Neuronal stem cell (in vitro differentiated cells): ENCODE measurements at regions not wholly inside any gene's neighbourhood (a gene's known extent, or its start where the extent isn't known, plus 50 kb on each side); places are given as distances from the start of the nearest gene placed in this dataset.
A peak's percentile ranks its signal among the peaks of the same experiment; 100 is the strongest.

Source experiments
- DNase-seq: peaks from one replicate; pipeline ENCODE4 v3.0.0-alpha.2; 2013; ENCODE audit warnings: low spot score
- H2AFZ ChIP-seq: one replicate; pipeline ENCODE4 v1.6.1; 2013; ENCODE audit warnings: mild to moderate bottlenecking, low read length, inconsistent platforms
- H2AK5ac ChIP-seq: 2 replicates; pipeline ENCODE4 v1.6.1; 2013; ENCODE audit warnings: low read depth, mild to moderate bottlenecking, inconsistent platforms, low read length, moderate library complexity, mixed read lengths
- H2BK120ac ChIP-seq: 2 replicates; pipeline ENCODE4 v1.6.1; 2013; ENCODE audit warnings: low read depth, mild to moderate bottlenecking, inconsistent platforms, low read length, moderate library complexity, mixed read lengths
- H2BK12ac ChIP-seq: one replicate; pipeline ENCODE4 v1.6.1; 2013; ENCODE audit warnings: low read length, inconsistent platforms
- H2BK15ac ChIP-seq: 2 replicates; pipeline ENCODE4 v1.6.1; 2013; ENCODE audit warnings: mild to moderate bottlenecking, low read length, inconsistent platforms, mixed read lengths
- H2BK5ac ChIP-seq: one replicate; pipeline ENCODE4 v1.6.1; 2013; ENCODE audit warnings: inconsistent platforms, mild to moderate bottlenecking, low read length, moderate library complexity
- H3K14ac ChIP-seq: one replicate; pipeline ENCODE4 v1.6.1; 2013; ENCODE audit warnings: low read length, inconsistent platforms
- H3K18ac ChIP-seq: 2 replicates; pipeline ENCODE4 v1.6.1; 2013; ENCODE audit warnings: low read length, inconsistent platforms
- H3K23ac ChIP-seq: 2 replicates; pipeline ENCODE4 v1.6.1; 2013; ENCODE audit warnings: low read depth, mild to moderate bottlenecking, mixed read lengths, low read length, inconsistent platforms; ENCODE audit not compliant: poor library complexity
- H3K27ac ChIP-seq: replicated peaks from 3 replicates; pipeline ENCODE4 v1.5.1; 2013; ENCODE audit warnings: low read length, inconsistent platforms
- H3K27me3 ChIP-seq, 3 experiments: 2 replicates each; pipeline ENCODE4 v1.6.1; 2013; ENCODE audit warnings: low read length in 3 of 3, mild to moderate bottlenecking in 2 of 3, inconsistent platforms in 1 of 3, low read depth in 1 of 3, mixed read lengths in 1 of 3, moderate library complexity in 1 of 3; ENCODE audit not compliant: control insufficient read depth in 3 of 3, insufficient read depth in 3 of 3
- H3K36me3 ChIP-seq, 2 donors: replicated peaks in 1 of 2; 2 replicates each; pipeline ENCODE4 v1.6.1; 2013; ENCODE audit warnings: low read length in 2 of 2; ENCODE audit not compliant: control insufficient read depth in 2 of 2, insufficient read depth in 2 of 2
- H3K4ac ChIP-seq: 2 replicates; pipeline ENCODE4 v1.6.1; 2013; ENCODE audit warnings: inconsistent platforms, mild to moderate bottlenecking, low read length, moderate library complexity
- H3K4me1 ChIP-seq, 2 donors: 1 replicate in 1 of 2; 2 replicates in 1 of 2; pipeline ENCODE4 v1.6.1; 2013; ENCODE audit warnings: low read length in 2 of 2, low read depth in 1 of 2; ENCODE audit not compliant: control insufficient read depth in 2 of 2, insufficient read depth in 1 of 2
- H3K4me2 ChIP-seq: one replicate; pipeline ENCODE4 v1.6.1; 2013; ENCODE audit warnings: mild to moderate bottlenecking, low read length, inconsistent platforms; ENCODE audit not compliant: insufficient read depth, poor library complexity, severe bottlenecking
- H3K4me3 ChIP-seq, 2 donors: 2 replicates each; pipeline ENCODE4 v1.5.1; 2013; ENCODE audit warnings: low read length in 2 of 2, mild to moderate bottlenecking in 2 of 2, inconsistent platforms in 1 of 2, moderate library complexity in 1 of 2
- H3K79me1 ChIP-seq: one replicate; pipeline ENCODE4 v1.6.1; 2013; ENCODE audit warnings: low read depth, mild to moderate bottlenecking, inconsistent platforms, low read length, moderate library complexity
- H3K9ac ChIP-seq: one replicate; pipeline ENCODE4 v1.6.1; 2013; ENCODE audit warnings: mild to moderate bottlenecking, low read depth, low read length, inconsistent platforms; ENCODE audit not compliant: poor library complexity
- H3K9me3 ChIP-seq, 2 donors: replicated peaks in 1 of 2; 2 replicates each; pipeline versions ENCODE3 to v1.6.1; 2013; ENCODE audit warnings: low read length in 2 of 2, mild to moderate bottlenecking in 2 of 2, inconsistent platforms in 1 of 2, low read depth in 1 of 2, mixed read lengths in 1 of 2, moderate library complexity in 1 of 2; ENCODE audit not compliant: control insufficient read depth in 2 of 2, insufficient read depth in 1 of 2
- H4K8ac ChIP-seq: one replicate; pipeline ENCODE4 v1.6.1; 2013; ENCODE audit warnings: low read depth, mild to moderate bottlenecking, inconsistent platforms, low read length, moderate library complexity
- H4K91ac ChIP-seq: one replicate; pipeline ENCODE4 v1.6.1; 2013; ENCODE audit warnings: low read length, low read depth, mild to moderate bottlenecking, inconsistent platforms; ENCODE audit not compliant: poor library complexity
- WGBS, 2 donors: extraction: QIAGEN DNeasy Blood & Tissue Kit; methylation state at CpG; one replicate each; pipeline ENCODE4 v1.1.7; 2013; ENCODE audit warnings: missing lambda C conversion rate in 2 of 2, mixed read lengths in 1 of 2; ENCODE audit not compliant: insufficient read length in 2 of 2, insufficient replicate concordance in 1 of 2; ENCODE audit errors: extremely low coverage in 2 of 2; 5-methylcytosine and 5-hydroxymethylcytosine counted together

GRCh38 chr12:46958053-46958452 lies 121.4 kb upstream of the PCED1B start:
- H3K4ac ChIP-seq = no peak overlapping the region

GRCh38 chr12:46958599-46959290 lies 120.7 kb upstream of the PCED1B start:
- no CpG with 5 or more reads among the region's 2 CpGs for WGBS, 2 donors
- H3K4ac ChIP-seq = no peak overlapping the region
- H3K36me3 ChIP-seq = no peaks in the 10 kb centered on the region
- H2BK120ac ChIP-seq = no peak overlapping the region
- no peaks in the 10 kb centered on the region for H3K9me3 ChIP-seq
- no peak overlapping the region for H3K27ac ChIP-seq
- no peak overlapping the region for H2BK12ac ChIP-seq
- H2BK5ac ChIP-seq = no peak overlapping the region
- peaks cover 0 to 9% of the 10 kb centered on the region in 2 donors for H3K4me1 ChIP-seq
- H3K4me3 ChIP-seq = no peak overlapping the region
- no peak overlapping the region for H3K4me2 ChIP-seq
- H3K27me3 ChIP-seq = no peaks in the 10 kb centered on the region
- no peak overlapping the region for H3K9ac ChIP-seq
- no peak overlapping the region for H3K18ac ChIP-seq
- no peak overlapping the region for H3K23ac ChIP-seq
- H2AFZ ChIP-seq = no peak overlapping the region
- H2BK15ac ChIP-seq = no peak overlapping the region
- no peak for DNase-seq
- H3K79me1 ChIP-seq = no peaks in the 10 kb centered on the region
- H2AK5ac ChIP-seq = no peak overlapping the region
- no peak overlapping the region for H4K8ac ChIP-seq
- H3K14ac ChIP-seq = no peak overlapping the region
- H4K91ac ChIP-seq = no peak overlapping the region

More at GRCh38 chr12:46958053-46958452, 121.4 kb upstream of the PCED1B start:
- H3K18ac ChIP-seq = no peak overlapping the region
- H2AK5ac ChIP-seq = peak overlapping the region; percentile 3
- no peak for DNase-seq
- H3K4me1 ChIP-seq = peaks cover 0 to 5% of the 10 kb centered on the region in 2 donors
- H3K27ac ChIP-seq = no peak overlapping the region
- no peak overlapping the region for H3K14ac ChIP-seq
- no CpG with 5 or more reads among the region's 3 CpGs for WGBS, 2 donors
- H3K4me2 ChIP-seq = no peak overlapping the region
- no peak overlapping the region for H2BK120ac ChIP-seq
- H4K8ac ChIP-seq = no peak overlapping the region
- no peak overlapping the region for H2BK12ac ChIP-seq
- no peak overlapping the region for H2BK5ac ChIP-seq
- no peaks in the 10 kb centered on the region for H3K27me3 ChIP-seq
- H3K4me3 ChIP-seq = no peak overlapping the region
- no peaks in the 10 kb centered on the region for H3K36me3 ChIP-seq
- H2BK15ac ChIP-seq = no peak overlapping the region
- no peaks in the 10 kb centered on the region for H3K9me3 ChIP-seq
- H3K79me1 ChIP-seq = no peaks in the 10 kb centered on the region
- no peak overlapping the region for H3K9ac ChIP-seq
- no peak overlapping the region for H3K23ac ChIP-seq
- no peak overlapping the region for H4K91ac ChIP-seq
- no peak overlapping the region for H2AFZ ChIP-seq

- no peak overlapping the region for H3K23ac ChIP-seq
- no CpG with 5 or more reads among the region's 1 CpG for WGBS, 2 donors
- H3K27ac ChIP-seq = no peak overlapping the region
- H3K4me3 ChIP-seq = no peak overlapping the region
- DNase-seq = no peak
- no peaks in the 10 kb centered on the region for H3K9me3 ChIP-seq
- H2AK5ac ChIP-seq = no peak overlapping the region
- no peaks in the 10 kb centered on the region for H3K27me3 ChIP-seq
- no peak overlapping the region for H2BK5ac ChIP-seq
- no peak overlapping the region for H2BK12ac ChIP-seq
- no peak overlapping the region for H2BK120ac ChIP-seq
- no peak overlapping the region for H2BK15ac ChIP-seq
- H3K79me1 ChIP-seq = no peaks in the 10 kb centered on the region
- no peak overlapping the region for H3K14ac ChIP-seq
- no peak overlapping the region for H3K18ac ChIP-seq
- no peak overlapping the region for H2AFZ ChIP-seq
- H4K8ac ChIP-seq = no peak overlapping the region
- peaks cover 0 to 15% of the 10 kb centered on the region in 2 donors for H3K4me1 ChIP-seq
- no peak overlapping the region for H4K91ac ChIP-seq
- H3K36me3 ChIP-seq = no peaks in the 10 kb centered on the region
- no peak overlapping the region for H3K4me2 ChIP-seq
- H3K4ac ChIP-seq = no peak overlapping the region
- H3K9ac ChIP-seq = no peak overlapping the region
Measured at GRCh38 chr12:46959502-46959901, 119.9 kb upstream of the PCED1B start.

GRCh38 chr12:46960681-46961080 lies 118.7 kb upstream of the PCED1B start:
- Histone ChIP-seq H3K4me3 (no peak overlapping the region), H4K8ac (no peak overlapping the region), H2AFZ (no peak overlapping the region), H2BK120ac (no peak overlapping the region), H3K36me3 (no peaks in the 10 kb centered on the region), H3K79me1 (no peaks in the 10 kb centered on the region), H3K27me3 (no peaks in the 10 kb centered on the region), H2BK15ac (no peak overlapping the region), H3K4ac (no peak overlapping the region), H3K18ac (no peak overlapping the region), H3K4me1 (peaks cover 0 to 18% of the 10 kb centered on the region in 2 donors), H4K91ac (no peak overlapping the region), H3K14ac (no peak overlapping the region), H3K9me3 (no peaks in the 10 kb centered on the region), H2AK5ac (no peak overlapping the region), H3K27ac (no peak overlapping the region), H2BK12ac (no peak overlapping the region), H3K23ac (no peak overlapping the region), H3K4me2 (no peak overlapping the region), H2BK5ac (no peak overlapping the region), H3K9ac (no peak overlapping the region)
- no CpG with 5 or more reads among the region's 4 CpGs for WGBS, 2 donors
- no peak for DNase-seq
